Effector CD4-positive, alpha-beta T cell (primary cell): ENCODE measurements at regions not wholly inside any gene's neighbourhood (a gene's known extent, or its start where the extent isn't known, plus 50 kb on each side); places are given as distances from the start of the nearest gene placed in this dataset.
"Not testable (repeated sequence)": the region's sequence is repeated elsewhere in the genome, so short reads cannot be mapped to it uniquely, and the experiment has no call there.

Experiments
- DNase-seq: peaks from one replicate; pipeline ENCODE4 v3.0.0-alpha.2; 2020

DNA sequence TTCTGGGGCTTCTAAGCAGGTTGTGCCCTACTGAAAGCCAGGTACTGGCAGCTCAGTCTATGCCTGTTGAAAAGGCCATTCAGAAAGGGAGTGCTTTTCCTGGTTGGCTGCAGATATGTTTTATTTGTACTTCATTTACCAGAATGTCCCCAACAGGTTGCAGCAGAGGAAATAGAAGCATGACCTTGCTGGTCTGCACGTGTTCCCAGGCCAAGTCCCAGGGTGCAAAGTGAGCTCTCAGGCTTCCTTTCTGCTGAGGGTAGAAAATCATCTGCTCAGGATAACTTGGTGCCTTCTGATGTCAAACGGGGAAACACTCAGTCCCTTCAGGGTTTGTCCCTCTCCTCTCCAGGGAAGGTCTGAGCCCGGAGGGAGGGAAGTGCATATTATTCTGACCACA is 356.4 kb downstream of the BCL11B start:
- no peak for DNase-seq

DNA sequence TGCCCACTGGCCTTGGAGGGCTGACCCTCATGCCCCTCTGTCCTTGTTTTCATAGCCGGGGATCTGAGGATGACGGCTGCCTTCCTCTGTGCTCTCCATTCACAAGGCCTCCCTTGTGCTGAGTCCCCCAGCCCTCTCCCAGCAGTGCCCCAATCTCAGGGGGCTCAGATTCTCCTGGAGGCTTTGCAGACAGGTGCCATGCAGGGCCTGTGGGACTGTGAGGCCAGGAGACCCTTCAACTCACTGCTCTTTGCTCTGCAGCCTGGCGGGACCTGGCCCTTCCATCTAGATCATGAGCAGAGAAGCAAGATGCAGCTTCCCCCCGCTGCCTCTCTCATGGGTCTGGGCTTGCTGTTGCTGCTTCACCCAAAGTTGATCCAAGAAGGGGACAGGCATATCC is 356.0 kb downstream of the BCL11B start:
- DNase-seq = no peak

- DNase-seq = no peak
Measured at GRCh38 chr14:98916476-98916875, 355.5 kb downstream of the BCL11B start.

- DNase-seq = no peak
Measured at GRCh38 chr14:98919434-98919833, 352.6 kb downstream of the BCL11B start.

DNA sequence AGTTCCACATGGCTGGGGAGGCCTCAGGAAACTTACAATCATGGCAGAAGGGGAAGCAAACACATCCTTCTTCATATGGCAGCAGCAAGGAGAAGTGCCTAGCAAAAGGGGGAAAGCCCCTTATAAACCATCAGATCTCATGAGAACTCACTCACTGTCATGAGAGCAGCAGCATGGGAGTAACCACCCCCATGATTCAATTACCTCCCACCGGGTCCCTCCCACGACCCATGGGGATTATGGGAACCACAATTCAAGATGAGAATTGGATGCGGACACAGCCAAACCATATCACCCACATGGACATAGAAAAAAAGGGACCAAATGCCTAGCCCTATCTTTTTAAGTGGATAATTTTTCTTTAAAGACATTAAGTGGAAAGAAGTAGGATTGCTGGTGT is 350.7 kb downstream of the BCL11B start:
- not testable (repeated sequence) for DNase-seq

- no peak for DNase-seq
Measured at GRCh38 chr14:98923596-98923995, 348.4 kb downstream of the BCL11B start.

DNA sequence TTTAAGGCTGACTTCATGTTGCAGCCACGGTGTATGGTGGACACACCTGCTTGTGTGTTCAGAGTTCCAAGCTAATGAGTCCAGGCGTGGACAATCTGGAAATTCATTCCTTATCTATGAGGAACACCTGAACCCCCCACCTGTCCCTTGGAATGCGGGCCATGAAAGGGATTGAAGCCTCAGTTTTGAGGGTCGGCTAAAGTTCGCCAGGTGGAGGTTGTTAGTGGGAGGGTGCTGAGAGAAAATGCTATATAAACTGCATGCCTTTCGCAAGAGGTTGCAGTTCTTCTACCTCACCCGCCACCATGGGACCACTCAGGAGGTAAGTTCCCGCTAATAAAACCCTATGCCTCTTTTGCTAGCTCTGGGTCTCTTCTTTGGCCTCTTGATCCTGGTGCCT is 348.0 kb downstream of the BCL11B start:
- no peak for DNase-seq

- DNase-seq = no peak
Measured at GRCh38 chr14:98925354-98926040, 346.5 kb downstream of the BCL11B start.

GRCh38 chr14:98926146-98926545 is 345.9 kb downstream of the BCL11B start:
- DNase-seq = no peak

DNA sequence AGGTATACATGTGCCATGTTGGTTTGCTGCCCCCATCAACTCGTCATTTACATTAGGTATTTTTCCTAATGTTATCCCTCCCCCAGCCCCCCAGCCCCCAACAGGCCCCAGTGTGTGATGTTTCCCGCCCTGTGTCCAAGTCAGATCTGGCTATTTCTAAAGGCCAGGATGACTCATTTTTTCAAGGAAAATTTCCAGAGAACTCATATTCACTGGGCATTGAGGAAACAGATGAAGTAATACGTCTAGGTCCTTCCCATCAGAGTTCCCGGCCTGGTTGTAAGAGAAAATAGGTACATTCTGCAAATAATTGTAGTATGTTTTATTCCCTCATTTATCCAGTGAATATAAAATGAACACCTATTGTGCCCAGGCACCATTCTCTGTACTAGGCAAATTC is 345.2 kb downstream of the BCL11B start:
- DNase-seq = no peak

DNA sequence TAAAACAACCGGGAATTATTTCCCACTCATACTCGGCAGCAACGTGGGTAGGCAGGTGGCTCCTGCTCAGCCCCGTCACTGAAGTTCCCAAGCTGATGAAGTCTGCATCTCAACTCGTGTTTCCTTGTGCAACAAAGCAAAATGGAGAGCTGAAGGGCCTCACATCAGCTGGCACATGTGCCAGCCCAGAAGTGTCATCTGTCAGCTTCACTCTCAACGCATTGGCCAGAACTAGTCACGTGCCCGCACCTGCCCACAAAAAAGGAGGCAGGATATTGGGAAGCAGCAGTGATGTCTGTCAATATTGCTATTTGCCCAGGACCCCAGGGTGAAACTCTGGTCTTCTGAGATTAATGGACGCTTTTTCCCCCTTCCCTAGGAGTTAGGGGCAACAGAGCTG is 344.0 kb downstream of the BCL11B start:
- DNase-seq = no peak

DNA sequence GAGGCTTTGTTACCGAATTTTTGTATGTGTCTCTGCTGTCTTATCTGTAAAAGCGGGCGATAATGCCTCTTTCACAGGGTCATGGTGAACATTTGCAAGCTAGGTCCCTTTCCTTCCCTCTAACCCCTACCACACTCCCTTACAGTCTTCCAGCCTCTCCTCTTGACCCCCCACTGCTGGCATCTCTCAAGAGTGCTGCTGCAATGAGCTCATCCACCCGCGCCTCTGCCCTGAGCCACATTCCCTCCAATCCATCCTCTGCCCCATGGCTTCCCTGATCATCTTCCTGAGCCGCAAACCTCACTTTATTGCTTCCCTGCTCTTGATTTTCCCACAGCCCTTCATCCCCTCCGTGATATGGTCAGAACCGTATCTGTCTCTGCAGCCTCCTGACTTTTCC is 343.6 kb downstream of the BCL11B start:
- no peak for DNase-seq

DNA sequence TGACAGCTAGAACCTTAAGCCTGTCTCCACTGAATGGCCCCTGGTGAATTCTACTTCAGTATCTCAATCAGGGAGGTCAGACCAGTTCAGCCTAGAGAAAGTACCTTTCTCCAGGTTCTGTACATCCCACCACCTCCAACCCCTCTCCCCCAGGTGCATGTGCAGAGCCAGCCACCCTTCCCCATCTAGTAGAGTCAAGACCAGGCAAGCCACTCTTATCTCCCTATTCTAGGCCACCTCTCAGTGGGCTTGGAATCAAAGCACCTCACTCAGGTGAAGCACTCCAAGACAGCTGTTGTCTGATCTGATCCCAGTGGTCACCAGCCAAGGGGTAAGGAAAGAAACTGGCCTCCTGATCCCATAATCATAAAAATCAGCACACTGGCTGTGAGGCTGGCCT is 340.9 kb downstream of the BCL11B start:
- no peak for DNase-seq

- peak; percentile 54 for DNase-seq
Measured at GRCh38 chr14:98931911-98932310, 340.1 kb downstream of the BCL11B start.

DNA sequence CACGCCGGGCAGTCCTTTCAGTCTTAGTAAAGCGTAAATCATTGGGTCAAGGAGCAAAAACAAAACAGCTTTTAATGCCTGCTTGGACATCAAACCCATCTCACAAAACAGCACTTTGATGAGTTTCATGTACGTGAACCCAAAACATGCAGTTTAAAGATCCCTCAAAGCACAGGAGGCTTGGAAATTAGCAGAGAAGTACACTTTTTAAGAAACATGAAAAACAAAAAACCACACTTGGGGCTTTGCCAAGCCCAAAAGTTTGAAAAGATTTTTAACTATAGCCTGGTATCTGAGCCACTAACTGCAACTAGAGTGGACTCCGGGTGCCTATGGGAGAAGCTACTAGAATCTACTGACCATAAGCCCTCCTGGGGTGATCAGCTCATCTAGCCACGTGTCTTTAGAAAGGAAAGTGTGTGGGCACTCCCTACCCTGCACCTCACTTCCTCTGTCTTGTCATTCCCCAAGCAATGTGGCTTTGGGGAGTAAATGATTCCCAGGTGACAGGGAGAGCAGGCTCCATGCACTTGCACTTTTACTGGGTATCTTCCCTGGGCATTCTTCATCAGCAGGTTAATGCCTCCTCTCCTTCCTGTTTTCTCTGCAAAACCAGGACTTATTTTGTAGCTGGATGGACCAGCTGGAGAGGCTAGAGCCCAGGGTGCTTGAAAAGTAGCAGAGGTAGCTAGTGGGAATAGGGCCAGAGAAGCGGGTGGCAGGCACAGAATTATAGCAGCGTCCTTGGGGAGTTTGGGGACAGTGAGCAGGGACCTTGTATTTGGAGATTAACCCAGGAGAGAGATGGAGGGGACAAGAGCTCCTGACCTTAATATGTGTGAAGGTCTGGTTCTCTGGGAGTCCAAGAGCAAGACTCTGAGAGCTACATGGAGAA is 339.3 kb downstream of the BCL11B start:
- no peak for DNase-seq

- not testable (repeated sequence) for DNase-seq
Measured at GRCh38 chr14:98934569-98934968, 337.4 kb downstream of the BCL11B start.

GRCh38 chr14:98935921-98936320 is 336.1 kb downstream of the BCL11B start:
- DNase-seq = no peak

DNA sequence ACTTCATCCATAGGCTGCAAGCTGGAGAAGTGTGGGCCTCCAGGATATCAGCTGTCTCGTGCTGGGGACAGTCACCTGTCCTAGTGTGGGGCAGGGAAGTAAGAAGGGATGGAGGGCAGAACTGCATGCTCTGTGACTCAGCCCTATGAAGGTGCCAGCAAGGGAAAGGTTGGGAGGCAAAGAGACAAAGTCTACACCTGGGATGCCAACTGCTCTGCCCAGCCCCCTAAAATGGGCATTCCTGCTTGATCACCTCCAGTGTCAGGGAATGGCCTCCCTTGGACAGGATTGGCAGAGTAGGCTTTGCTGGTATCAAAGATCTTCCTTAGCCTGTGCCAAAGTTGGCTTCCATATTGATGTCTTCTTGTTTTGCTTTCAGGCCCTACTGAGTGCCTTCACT is 335.0 kb downstream of the BCL11B start:
- DNase-seq = no peak

GRCh38 chr14:98937712-98938505 is 334.1 kb downstream of the BCL11B start:
- no peak for DNase-seq

DNA sequence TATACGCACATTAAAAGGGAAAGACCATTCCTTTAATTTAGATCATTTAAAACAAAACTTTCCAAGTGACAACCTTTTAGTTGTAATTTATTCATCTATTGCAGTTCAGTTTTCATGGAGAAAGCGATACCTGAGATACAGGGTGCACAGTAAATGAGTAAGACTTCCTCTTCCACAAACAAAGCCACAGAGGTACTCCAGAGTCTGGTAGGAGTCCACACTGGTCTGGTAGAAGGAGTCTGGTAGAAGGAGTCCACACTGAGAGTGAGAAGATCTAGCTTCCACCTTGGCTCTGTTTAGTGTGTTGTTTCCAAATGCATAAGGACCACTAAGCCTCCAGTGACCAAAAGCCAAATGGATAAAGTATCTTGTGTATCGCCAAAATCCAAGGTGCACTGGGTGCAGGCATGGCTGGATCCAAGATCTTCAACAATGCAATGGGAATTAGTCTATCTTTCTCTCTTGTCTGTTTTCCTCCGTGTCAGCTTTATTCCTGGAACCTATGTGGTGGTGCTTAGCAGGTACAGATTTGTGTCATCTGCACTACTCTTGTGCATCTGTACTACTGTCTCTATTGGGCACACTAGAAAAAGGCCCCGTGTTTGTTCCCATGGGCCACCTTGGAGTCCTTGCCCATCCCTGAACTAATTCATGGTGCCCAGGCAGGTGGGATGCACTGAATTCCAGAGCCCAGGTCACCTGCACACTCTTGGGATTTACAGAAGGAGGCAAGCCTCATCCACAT is 331.1 kb downstream of the BCL11B start:
- no peak for DNase-seq

- no peak for DNase-seq
Measured at GRCh38 chr14:98941481-98941880, 330.5 kb downstream of the BCL11B start.

- no peak for DNase-seq
Measured at GRCh38 chr14:98943907-98944306, 328.1 kb downstream of the BCL11B start.

DNA sequence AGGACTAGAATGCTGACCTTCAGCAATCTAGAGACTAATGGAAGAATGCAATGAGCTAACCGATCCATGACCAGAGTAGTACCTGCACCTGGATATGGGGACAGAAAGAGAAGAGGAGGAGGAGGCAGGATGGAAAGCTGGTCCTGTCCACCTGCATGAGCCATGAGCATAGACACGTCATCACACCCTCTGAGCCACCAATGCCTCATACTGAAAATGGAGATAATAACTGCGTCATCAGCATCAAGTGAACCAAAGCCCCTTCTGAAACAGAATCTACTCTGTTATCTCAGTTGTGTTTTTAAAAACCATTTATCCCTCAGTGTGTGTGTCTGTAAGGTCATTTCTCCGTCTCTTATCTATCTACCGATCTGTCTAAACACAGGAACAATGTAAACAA is 327.0 kb downstream of the BCL11B start:
- DNase-seq = no peak
